ENCODE measurements at regions not wholly inside any gene's neighbourhood (a gene's known extent, or its start where the extent isn't known, plus 50 kb on each side); places are given as distances from the start of the nearest gene placed in this dataset.

DNA sequence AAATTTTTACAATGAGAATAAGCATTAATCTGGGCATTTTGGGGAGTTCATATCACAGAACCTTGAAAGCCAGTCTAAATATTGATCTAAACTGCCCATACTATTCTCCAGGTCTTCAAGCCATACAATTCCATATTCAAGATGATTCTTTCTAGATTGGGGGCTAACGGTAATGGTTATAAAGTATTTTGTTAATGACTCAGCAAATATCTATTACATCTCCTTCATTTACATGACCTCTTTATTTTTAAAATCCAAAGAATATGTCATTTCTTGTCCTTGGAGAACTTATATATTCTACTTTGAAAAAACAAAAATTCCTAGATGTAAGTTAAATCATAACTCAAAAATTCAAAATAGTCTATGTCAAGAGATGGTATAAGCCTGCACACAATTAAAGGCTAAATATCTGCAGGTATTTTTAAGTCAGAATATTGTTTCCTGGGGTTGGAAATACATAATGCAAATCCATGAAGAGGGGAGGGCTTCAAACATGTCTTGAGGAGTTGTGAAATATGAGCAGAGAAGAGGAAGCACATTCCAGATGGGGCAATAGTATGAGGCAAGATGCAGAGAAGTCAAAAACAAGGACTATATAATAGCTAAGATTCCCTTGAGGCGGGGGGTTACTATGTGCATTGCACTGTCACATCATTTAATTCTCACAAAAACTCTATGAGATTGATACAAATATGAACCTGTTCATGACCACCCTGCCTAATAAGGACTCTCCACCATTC, 526.4 kb downstream of the NR2F1-AS1 start:
- H3K27me3 ChIP-seq (replicated peaks; ENCODE audit: control insufficient read depth, insufficient read depth, low read length) = no peaks in the 10 kb centered on the region
- no peaks in the 10 kb centered on the region for H3K36me3 ChIP-seq (ENCODE audit: control insufficient read depth, insufficient read depth, low read length, severe bottlenecking)
- peak overlapping the region; percentile 28 for H3K9ac ChIP-seq (ENCODE audit: low read length)
- H3K9me3 ChIP-seq (ENCODE audit: control insufficient read depth, low read length) = no peaks in the 10 kb centered on the region
- DNase-seq (ENCODE audit: low read depth) = peak; percentile 92
- H3K4me3 ChIP-seq (ENCODE audit: low read length) = peak overlapping the region; percentile 13
- H3K4me1 ChIP-seq (ENCODE audit: control insufficient read depth, insufficient read depth, low read length) = peaks cover 40% of the 10 kb centered on the region

DNA sequence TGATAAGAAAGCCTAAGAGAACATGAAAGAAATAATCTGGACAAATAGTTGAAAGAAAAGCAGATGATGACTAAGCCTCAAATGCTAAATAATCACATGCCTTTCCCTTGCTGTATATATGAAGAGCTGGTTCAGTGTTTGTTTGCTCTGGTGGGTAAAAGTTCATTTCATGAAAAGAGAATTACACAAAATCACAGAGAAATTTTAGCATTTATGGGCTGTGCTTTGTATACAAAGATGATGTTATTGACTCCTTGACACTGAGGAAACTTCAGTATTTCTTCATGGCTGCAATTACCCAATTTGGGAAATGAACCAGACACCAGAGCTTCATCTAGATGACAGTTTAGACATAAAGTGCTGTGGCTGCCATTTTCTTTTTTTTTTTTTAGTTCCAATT, 527.2 kb downstream of the NR2F1-AS1 start:
- no peak overlapping the region for H3K9ac ChIP-seq (ENCODE audit: low read length)
- H3K36me3 ChIP-seq (ENCODE audit: control insufficient read depth, insufficient read depth, low read length, severe bottlenecking) = no peaks in the 10 kb centered on the region
- peak; percentile 70 for DNase-seq (ENCODE audit: low read depth)
- H3K27me3 ChIP-seq (replicated peaks; ENCODE audit: control insufficient read depth, insufficient read depth, low read length) = no peaks in the 10 kb centered on the region
- no peak overlapping the region for H3K4me3 ChIP-seq (ENCODE audit: low read length)
- H3K4me1 ChIP-seq (ENCODE audit: control insufficient read depth, insufficient read depth, low read length) = peaks cover 38% of the 10 kb centered on the region
- H3K9me3 ChIP-seq (ENCODE audit: control insufficient read depth, low read length) = no peaks in the 10 kb centered on the region

DNA sequence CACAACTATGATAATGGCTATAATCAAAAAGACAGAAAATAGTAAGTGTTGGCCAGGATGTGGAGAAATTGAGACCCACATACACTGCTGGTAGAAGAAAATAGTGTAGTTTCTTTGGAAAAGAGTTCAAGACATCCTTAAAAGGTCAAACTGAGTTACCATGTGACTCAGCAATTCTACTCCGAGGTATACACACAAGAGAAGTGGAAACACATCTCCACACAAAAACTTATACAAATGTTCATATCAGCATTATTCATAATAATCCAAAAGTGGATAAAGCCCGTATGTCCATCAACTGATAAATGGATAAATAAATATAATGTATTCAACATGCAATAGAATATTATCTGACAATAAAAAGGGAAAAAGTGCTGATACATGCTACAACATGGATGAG, 532.2 kb downstream of the NR2F1-AS1 start:
- H3K9me3 ChIP-seq (ENCODE audit: control insufficient read depth, low read length) = no peaks in the 10 kb centered on the region
- no peak overlapping the region for H3K9ac ChIP-seq (ENCODE audit: low read length)
- peaks cover 8% of the 10 kb centered on the region for H3K4me1 ChIP-seq (ENCODE audit: control insufficient read depth, insufficient read depth, low read length)
- DNase-seq (ENCODE audit: low read depth) = no peak
- no peaks in the 10 kb centered on the region for H3K36me3 ChIP-seq (ENCODE audit: control insufficient read depth, insufficient read depth, low read length, severe bottlenecking)
- no peaks in the 10 kb centered on the region for H3K27me3 ChIP-seq (replicated peaks; ENCODE audit: control insufficient read depth, insufficient read depth, low read length)
- no peak overlapping the region for H3K4me3 ChIP-seq (ENCODE audit: low read length)

DNA sequence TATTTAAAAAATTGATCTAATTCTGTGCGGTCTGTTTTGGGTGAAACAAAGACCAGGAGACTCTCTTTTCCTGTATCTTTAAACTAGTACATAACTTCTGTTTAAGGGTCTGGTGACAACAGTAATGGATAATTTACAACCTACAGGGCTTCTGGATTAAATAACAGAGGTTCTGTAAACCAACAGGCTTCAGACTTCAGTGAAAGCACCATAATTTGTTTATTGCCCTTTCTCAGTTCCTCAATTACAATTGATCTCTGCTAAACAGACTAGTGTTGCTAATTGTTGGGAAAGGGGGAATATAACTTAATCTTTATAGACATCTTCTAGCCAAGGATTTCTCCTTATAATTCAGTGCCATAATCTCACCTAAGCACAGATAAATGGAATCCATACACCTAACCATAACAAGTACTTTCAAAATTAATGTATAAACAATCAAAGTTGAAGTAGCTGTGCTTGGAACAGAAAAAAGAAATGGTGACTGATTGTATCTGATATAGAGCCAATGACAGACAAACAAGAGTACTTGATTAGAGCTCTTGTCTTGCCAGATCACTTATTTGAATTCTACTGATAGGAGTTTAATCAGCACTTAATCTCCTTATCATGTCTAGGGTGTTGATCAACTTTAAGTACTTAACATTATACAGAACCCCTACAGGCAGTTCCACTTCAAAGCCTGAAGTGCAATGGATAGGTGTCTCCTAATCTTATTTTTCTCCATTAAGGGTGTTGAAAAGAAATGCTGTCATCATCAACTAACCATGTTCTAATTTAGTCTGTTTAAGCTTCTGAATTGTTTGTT, 536.0 kb downstream of the NR2F1-AS1 start:
- Histone ChIP-seq H3K36me3 (ENCODE audit: control insufficient read depth, insufficient read depth, low read length, severe bottlenecking) (no peaks in the 10 kb centered on the region), H3K4me3 (ENCODE audit: low read length) (no peak overlapping the region), H3K9ac (ENCODE audit: low read length) (no peak overlapping the region), H3K27me3 (replicated peaks; ENCODE audit: control insufficient read depth, insufficient read depth, low read length) (no peaks in the 10 kb centered on the region), H3K4me1 (ENCODE audit: control insufficient read depth, insufficient read depth, low read length) (no peaks in the 10 kb centered on the region), H3K9me3 (ENCODE audit: control insufficient read depth, low read length) (no peaks in the 10 kb centered on the region)
- DNase-seq (ENCODE audit: low read depth) = no peak

DNA sequence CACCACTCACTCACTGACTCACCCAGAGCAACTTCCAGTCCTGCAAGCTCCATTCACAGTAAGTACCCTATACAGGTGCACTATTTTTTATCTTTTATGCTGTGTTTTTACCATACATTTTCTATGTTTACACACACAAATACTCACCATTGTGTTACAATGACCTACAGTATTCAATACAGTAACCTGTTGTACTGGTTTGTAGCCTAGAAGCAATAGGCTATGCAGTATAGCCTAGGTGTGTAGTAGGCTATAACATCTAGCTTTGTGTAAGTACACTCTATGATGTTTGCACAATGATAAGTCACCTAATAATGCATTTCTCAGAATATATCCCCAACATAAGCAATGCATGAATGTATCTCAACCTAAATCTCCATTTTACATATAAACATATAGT, 541.1 kb downstream of the NR2F1-AS1 start:
- Histone ChIP-seq H3K4me1 (ENCODE audit: control insufficient read depth, insufficient read depth, low read length) (no peaks in the 10 kb centered on the region), H3K4me3 (ENCODE audit: low read length) (no peak overlapping the region), H3K27me3 (replicated peaks; ENCODE audit: control insufficient read depth, insufficient read depth, low read length) (no peaks in the 10 kb centered on the region), H3K9ac (ENCODE audit: low read length) (no peak overlapping the region), H3K36me3 (ENCODE audit: control insufficient read depth, insufficient read depth, low read length, severe bottlenecking) (no peaks in the 10 kb centered on the region), H3K9me3 (ENCODE audit: control insufficient read depth, low read length) (no peaks in the 10 kb centered on the region)
- DNase-seq (ENCODE audit: low read depth) = no peak

DNA sequence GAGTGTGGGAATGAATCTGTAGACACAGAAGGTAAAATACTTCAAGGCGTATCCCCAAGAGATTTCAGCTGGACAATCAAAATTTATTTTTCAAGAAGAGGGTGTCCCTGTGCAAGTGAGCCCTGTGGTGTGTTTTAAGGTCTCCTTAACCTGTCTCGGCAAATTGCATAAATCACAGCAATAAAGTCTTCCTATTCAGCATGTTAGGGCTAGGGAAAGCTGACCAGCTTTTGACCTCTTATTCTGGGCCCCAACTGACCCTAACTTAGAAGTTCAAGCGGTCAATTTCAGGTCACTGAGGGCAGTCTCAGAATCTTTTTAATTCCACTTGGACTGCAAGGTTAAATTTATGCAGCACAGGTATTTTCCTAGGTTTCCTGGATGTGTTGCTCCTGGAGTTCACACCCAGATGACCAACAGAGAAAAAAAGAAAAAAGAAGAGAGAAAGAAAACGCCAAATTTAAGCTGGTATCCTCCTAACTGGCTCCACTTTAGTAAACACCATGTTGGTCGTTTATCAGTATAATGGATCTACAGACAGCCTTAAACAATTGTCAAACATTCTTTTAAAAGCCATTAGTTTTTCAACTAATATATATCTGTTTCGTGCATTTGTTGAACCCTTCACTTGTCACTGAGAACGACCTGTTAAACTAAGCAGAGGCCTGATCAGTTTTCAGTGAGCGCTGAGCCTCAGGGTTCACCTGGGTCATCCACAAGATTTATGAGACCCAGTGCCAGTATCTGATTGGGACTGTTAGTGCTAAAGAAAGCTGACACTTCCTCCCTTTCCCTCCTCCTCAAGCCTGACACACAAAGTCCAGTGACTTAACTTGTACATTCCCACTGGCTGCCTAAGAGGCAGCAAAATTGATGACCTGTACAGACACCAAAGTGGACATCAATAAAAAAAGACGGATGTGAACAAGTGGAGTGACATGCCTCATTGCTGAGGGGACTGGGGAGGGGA, 546.1 kb downstream of the NR2F1-AS1 start:
- no peak for DNase-seq (ENCODE audit: low read depth)
- Histone ChIP-seq H3K36me3 (ENCODE audit: control insufficient read depth, insufficient read depth, low read length, severe bottlenecking) (no peaks in the 10 kb centered on the region), H3K27me3 (replicated peaks; ENCODE audit: control insufficient read depth, insufficient read depth, low read length) (no peaks in the 10 kb centered on the region), H3K4me3 (ENCODE audit: low read length) (no peak overlapping the region), H3K9ac (ENCODE audit: low read length) (no peak overlapping the region), H3K4me1 (ENCODE audit: control insufficient read depth, insufficient read depth, low read length) (peaks cover 7% of the 10 kb centered on the region), H3K9me3 (ENCODE audit: control insufficient read depth, low read length) (no peaks in the 10 kb centered on the region)

DNA sequence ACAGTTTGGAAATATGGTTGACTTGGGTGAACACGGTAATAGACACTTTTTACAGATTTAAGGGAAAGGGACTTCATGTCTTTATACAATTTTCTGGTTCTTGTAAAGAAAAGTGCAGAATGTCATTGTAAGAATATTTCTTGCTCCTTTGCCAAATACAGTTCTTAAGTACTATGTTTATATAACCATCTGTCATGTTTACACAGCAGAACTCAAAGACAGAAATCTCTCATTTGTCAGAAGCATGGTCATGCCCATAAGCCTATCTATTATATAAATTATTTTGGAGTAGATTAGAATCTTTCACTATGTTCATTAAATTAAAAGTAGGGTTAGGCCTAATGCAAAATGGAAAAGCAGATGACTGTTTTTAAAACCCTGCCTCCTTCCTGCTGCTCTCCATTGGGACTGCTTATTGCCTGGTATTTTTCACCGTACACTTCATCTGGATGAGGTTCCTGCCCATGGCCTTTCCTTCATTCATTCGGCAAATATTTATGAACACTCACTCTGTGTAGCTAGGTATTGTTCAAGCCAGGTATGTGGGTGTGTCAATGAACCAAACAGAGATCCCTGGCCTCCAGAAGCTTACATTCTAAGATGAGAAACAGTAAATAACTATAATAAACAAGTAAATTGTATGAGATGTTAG, 558.1 kb downstream of the NR2F1-AS1 start:
- no peaks in the 10 kb centered on the region for H3K36me3 ChIP-seq (ENCODE audit: control insufficient read depth, insufficient read depth, low read length, severe bottlenecking)
- H3K27me3 ChIP-seq (replicated peaks; ENCODE audit: control insufficient read depth, insufficient read depth, low read length) = no peaks in the 10 kb centered on the region
- no peaks in the 10 kb centered on the region for H3K4me1 ChIP-seq (ENCODE audit: control insufficient read depth, insufficient read depth, low read length)
- DNase-seq (ENCODE audit: low read depth) = peak; percentile 59
- no peaks in the 10 kb centered on the region for H3K9me3 ChIP-seq (ENCODE audit: control insufficient read depth, low read length)
- H3K4me3 ChIP-seq (ENCODE audit: low read length) = no peak overlapping the region
- H3K9ac ChIP-seq (ENCODE audit: low read length) = no peak overlapping the region

DNA sequence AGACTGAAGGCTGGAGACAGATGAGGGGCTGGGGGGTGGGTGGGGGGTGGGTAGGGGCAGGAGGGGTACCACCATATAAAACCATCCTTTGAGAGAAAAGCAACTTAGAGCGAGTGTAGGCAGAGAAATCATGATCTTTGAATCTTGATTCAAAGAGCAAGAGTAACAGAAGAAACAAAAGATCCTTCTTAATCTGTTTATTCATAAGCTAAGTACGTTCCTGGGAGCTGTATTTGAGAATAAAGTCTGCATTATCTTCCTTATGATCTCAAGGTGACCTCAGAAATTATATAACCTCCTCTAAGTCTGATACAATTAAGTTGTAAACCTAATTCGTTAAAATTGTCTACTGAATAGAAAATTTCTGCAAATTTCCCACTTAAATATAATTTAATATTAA, 558.8 kb downstream of the NR2F1-AS1 start:
- DNase-seq (ENCODE audit: low read depth) = no peak
- no peaks in the 10 kb centered on the region for H3K9me3 ChIP-seq (ENCODE audit: control insufficient read depth, low read length)
- H3K27me3 ChIP-seq (replicated peaks; ENCODE audit: control insufficient read depth, insufficient read depth, low read length) = no peaks in the 10 kb centered on the region
- no peak overlapping the region for H3K4me3 ChIP-seq (ENCODE audit: low read length)
- no peaks in the 10 kb centered on the region for H3K36me3 ChIP-seq (ENCODE audit: control insufficient read depth, insufficient read depth, low read length, severe bottlenecking)
- no peaks in the 10 kb centered on the region for H3K4me1 ChIP-seq (ENCODE audit: control insufficient read depth, insufficient read depth, low read length)
- no peak overlapping the region for H3K9ac ChIP-seq (ENCODE audit: low read length)

DNA sequence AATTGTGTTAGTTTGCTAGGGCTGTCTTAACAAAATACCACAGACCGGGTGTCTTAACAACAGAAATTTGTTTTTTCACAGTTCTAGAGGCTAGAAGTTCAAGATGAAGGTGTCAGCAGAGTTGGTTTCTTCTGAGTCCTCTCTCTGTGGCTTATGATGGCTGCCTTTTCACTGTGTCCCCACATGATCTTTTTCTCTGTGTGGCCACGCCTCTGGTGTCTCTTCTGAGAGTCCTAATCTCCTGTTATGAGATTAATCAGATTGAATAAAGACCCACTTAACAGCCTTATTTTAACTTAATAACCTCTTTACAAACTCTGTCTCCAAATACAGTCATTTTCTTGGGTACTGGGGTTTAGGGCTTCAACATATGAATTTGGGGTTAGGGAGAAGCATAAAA, 561.1 kb downstream of the NR2F1-AS1 start:
- H3K27me3 ChIP-seq (replicated peaks; ENCODE audit: control insufficient read depth, insufficient read depth, low read length) = no peaks in the 10 kb centered on the region

DNA sequence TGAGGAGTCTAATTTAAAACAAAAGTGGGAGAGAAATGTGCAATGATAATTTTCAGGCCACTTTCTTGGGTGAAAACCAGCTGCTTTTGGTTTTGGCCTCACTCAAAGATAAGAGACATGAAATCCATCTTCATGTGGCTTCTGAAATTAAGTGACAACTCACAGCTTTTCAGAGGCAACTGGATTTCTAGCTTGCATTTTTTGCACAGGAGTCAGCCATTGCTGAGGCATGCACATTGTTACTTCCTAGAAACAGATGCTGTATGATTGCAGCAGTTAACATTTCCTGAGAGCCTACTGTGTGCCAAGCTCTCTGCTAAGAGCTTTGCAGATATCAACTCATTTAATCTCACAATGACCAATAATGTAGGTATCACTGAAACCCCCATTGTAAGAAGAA, 562.6 kb downstream of the NR2F1-AS1 start:
- no peaks in the 10 kb centered on the region for H3K36me3 ChIP-seq (ENCODE audit: control insufficient read depth, insufficient read depth, low read length, severe bottlenecking)
- H3K4me3 ChIP-seq (ENCODE audit: low read length) = no peak overlapping the region
- no peaks in the 10 kb centered on the region for H3K27me3 ChIP-seq (replicated peaks; ENCODE audit: control insufficient read depth, insufficient read depth, low read length)
- H3K4me1 ChIP-seq (ENCODE audit: control insufficient read depth, insufficient read depth, low read length) = no peaks in the 10 kb centered on the region
- peak; percentile 15 for DNase-seq (ENCODE audit: low read depth)
- H3K9ac ChIP-seq (ENCODE audit: low read length) = no peak overlapping the region
- H3K9me3 ChIP-seq (ENCODE audit: control insufficient read depth, low read length) = no peaks in the 10 kb centered on the region

More for the DNA sequence above, 561.1 kb downstream of the NR2F1-AS1 start:
- Histone ChIP-seq H3K4me1 (ENCODE audit: control insufficient read depth, insufficient read depth, low read length) (no peaks in the 10 kb centered on the region), H3K4me3 (ENCODE audit: low read length) (no peak overlapping the region), H3K9ac (ENCODE audit: low read length) (no peak overlapping the region), H3K36me3 (ENCODE audit: control insufficient read depth, insufficient read depth, low read length, severe bottlenecking) (no peaks in the 10 kb centered on the region), H3K9me3 (ENCODE audit: control insufficient read depth, low read length) (no peaks in the 10 kb centered on the region)
- DNase-seq (ENCODE audit: low read depth) = no peak

Measured in adipocyte (in vitro differentiated cells).